Endothelial cell of umbilical vein (primary cell): ENCODE measurements at regions not wholly inside any gene's neighbourhood (a gene's known extent, or its start where the extent isn't known, plus 50 kb on each side); places are given as distances from the start of the nearest gene placed in this dataset.

Experiments used
- EZH2 ChIP-seq: IDR thresholded peaks from 2 replicates; pipeline ENCODE4 v1.6.1; 2012; ENCODE audit warnings: borderline replicate concordance, low read depth, mild to moderate bottlenecking, moderate library complexity, low read length, inconsistent platforms; ENCODE audit not compliant: severe bottlenecking
- FOS ChIP-seq: IDR thresholded peaks from 2 replicates; pipeline ENCODE4 v1.6.1; 2011; ENCODE audit warnings: mild to moderate bottlenecking, low read length, moderate library complexity, borderline replicate concordance; ENCODE audit not compliant: insufficient read depth
- GATA2 ChIP-seq: IDR thresholded peaks from 2 replicates; pipeline ENCODE4 v1.7.0; 2011; ENCODE audit warnings: low read depth, mild to moderate bottlenecking, moderate library complexity, mixed read lengths, low read length; ENCODE audit not compliant: insufficient read length, insufficient read depth
- JUN ChIP-seq: IDR thresholded peaks from 2 replicates; pipeline ENCODE4 v1.6.1; 2011; ENCODE audit warnings: borderline replicate concordance, low read depth; ENCODE audit not compliant: insufficient read length, insufficient read depth
- MYC ChIP-seq: IDR thresholded peaks from one replicate; pipeline ENCODE4 v1.6.1; 2011; ENCODE audit warnings: mild to moderate bottlenecking, low read depth, low read length
- POLR2A ChIP-seq: IDR thresholded peaks from 2 replicates; pipeline ENCODE4 v1.6.1; 2012; ENCODE audit warnings: low read depth, mild to moderate bottlenecking, control low read depth, low read length
- POLR2AphosphoS5 ChIP-seq: IDR thresholded peaks from 2 replicates; pipeline ENCODE4 v1.6.1; 2012; ENCODE audit warnings: low read depth, mild to moderate bottlenecking, control low read depth, low read length, moderate library complexity; ENCODE audit not compliant: insufficient read depth
- TF ChIP-seq, protein P1 (sequence below), 2 donors: IDR thresholded peaks; 1 replicate in 1 of 2; 2 replicates in 1 of 2; pipeline ENCODE4 v1.5.1; 2011; ENCODE audit warnings: low read length in 2 of 2, mild to moderate bottlenecking in 2 of 2, moderate library complexity in 2 of 2, control low read depth in 1 of 2, inconsistent platforms in 1 of 2, low read depth in 1 of 2; ENCODE audit not compliant: insufficient read depth in 1 of 2; ENCODE audit errors: extremely low read depth in 1 of 2
- TF ChIP-seq, protein P2 (sequence below): IDR thresholded peaks from 2 replicates; pipeline ENCODE4 v1.6.1; 2011; ENCODE audit not compliant: insufficient read depth, insufficient read length

DNA sequence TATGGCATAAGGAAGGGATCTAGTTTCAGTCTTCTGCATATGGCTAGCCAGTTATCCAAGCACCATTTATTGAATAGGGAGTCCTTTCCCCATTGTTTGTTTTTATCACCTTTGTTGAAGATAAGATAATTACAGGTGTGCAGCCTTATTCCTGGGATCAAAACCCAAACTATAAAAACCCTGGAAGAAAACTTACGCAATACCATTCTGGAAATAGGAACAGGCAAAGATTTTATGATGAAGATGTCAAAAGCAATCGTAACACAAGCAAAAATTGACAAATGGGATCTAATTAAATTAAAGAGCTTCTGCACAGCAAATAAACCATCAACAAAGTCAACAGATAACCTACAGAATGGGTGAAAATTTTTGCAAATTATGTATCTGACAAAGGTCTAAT lies 128.5 kb upstream of the DCN start:
- no peak for TF ChIP-seq POLR2A
- TF ChIP-seq, protein P1, sequence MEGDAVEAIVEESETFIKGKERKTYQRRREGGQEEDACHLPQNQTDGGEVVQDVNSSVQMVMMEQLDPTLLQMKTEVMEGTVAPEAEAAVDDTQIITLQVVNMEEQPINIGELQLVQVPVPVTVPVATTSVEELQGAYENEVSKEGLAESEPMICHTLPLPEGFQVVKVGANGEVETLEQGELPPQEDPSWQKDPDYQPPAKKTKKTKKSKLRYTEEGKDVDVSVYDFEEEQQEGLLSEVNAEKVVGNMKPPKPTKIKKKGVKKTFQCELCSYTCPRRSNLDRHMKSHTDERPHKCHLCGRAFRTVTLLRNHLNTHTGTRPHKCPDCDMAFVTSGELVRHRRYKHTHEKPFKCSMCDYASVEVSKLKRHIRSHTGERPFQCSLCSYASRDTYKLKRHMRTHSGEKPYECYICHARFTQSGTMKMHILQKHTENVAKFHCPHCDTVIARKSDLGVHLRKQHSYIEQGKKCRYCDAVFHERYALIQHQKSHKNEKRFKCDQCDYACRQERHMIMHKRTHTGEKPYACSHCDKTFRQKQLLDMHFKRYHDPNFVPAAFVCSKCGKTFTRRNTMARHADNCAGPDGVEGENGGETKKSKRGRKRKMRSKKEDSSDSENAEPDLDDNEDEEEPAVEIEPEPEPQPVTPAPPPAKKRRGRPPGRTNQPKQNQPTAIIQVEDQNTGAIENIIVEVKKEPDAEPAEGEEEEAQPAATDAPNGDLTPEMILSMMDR (IDR thresholded peaks at IDR 0.05; ENCODE audit: extremely low read depth in 1 of 2, insufficient read depth in 1 of 2, low read depth in 1 of 2, low read length in 2 of 2) = no peak
- no peak for TF ChIP-seq EZH2
- no peak for TF ChIP-seq POLR2AphosphoS5
- TF ChIP-seq, protein P2, sequence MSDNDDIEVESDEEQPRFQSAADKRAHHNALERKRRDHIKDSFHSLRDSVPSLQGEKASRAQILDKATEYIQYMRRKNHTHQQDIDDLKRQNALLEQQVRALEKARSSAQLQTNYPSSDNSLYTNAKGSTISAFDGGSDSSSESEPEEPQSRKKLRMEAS = no peak
- TF ChIP-seq MYC = no peak
- no peak for TF ChIP-seq GATA2
- no peak for TF ChIP-seq FOS
- TF ChIP-seq JUN = no peak
